WTC11 (cell line): ENCODE measurements at regions not wholly inside any gene's neighbourhood (a gene's known extent, or its start where the extent isn't known, plus 50 kb on each side); places are given as distances from the start of the nearest gene placed in this dataset.

Experiments used
- ATAC-seq: fragments of 200-7000 bp; cut with Tn5 transposase; 2 replicates; pipeline ENCODE4 v1.10.0; 2021; ENCODE audit warnings: mild to moderate bottlenecking, moderate library complexity
- CTCF ChIA-PET: fragments of 300-600 bp; sonication (Branson Sonifier 250); formaldehyde crosslinking; loops from one replicate; lab custom pipeline; 2021; ENCODE audit warnings: antibody characterized with exemption; lab: Charles Lee
- POLR2A ChIA-PET: fragments of 350-600 bp; sonication (Branson Sonifier 250); formaldehyde crosslinking; loops from one replicate; lab custom pipeline; 2021; ENCODE audit warnings: antibody characterized with exemption; lab: Charles Lee
- DNase-seq: peaks from one replicate; pipeline ENCODE4 v3.0.0; 2021; ENCODE audit warnings: low spot score
- H3K27ac Mint-ChIP-seq: 2 replicates; pipeline ENCODE4 v1.8.0; 2021; ENCODE audit warnings: mixed read lengths
- H3K27me3 Mint-ChIP-seq: 2 replicates; pipeline ENCODE4 v1.8.0; 2021; ENCODE audit warnings: low read depth, mild to moderate bottlenecking, moderate library complexity, mixed read lengths
- H3K36me3 Mint-ChIP-seq: 2 replicates; pipeline ENCODE4 v1.8.0; 2021; ENCODE audit warnings: mixed read lengths
- H3K4me1 Mint-ChIP-seq: 2 replicates; pipeline ENCODE4 v1.8.0; 2022; ENCODE audit warnings: mixed read lengths
- H3K4me3 Mint-ChIP-seq: 2 replicates; pipeline ENCODE4 v1.8.0; 2021; ENCODE audit warnings: mild to moderate bottlenecking, moderate library complexity, mixed read lengths
- H3K9me3 Mint-ChIP-seq: 2 replicates; pipeline ENCODE4 v1.8.0; 2021; ENCODE audit warnings: mixed read lengths
- ATF6 ChIP-seq: sonication (generic); formaldehyde crosslinking; IDR thresholded peaks from 2 replicates; pipeline ENCODE4 v1.8.1; 2023; ENCODE audit warnings: mild to moderate bottlenecking, missing genetic modification reagents
- CBFB ChIP-seq: sonication (generic); formaldehyde crosslinking; IDR thresholded peaks from 2 replicates; pipeline ENCODE4 v1.8.1; 2022; ENCODE audit warnings: mild to moderate bottlenecking, low read depth, missing genetic modification reagents
- E2F5 ChIP-seq: sonication (generic); formaldehyde crosslinking; IDR thresholded peaks from 2 replicates; pipeline ENCODE4 v1.8.1; 2022; ENCODE audit warnings: mild to moderate bottlenecking, moderate library complexity, missing genetic modification reagents
- FOXJ3 ChIP-seq: sonication (generic); formaldehyde crosslinking; IDR thresholded peaks from 2 replicates; pipeline ENCODE4 v1.9.0; 2021; ENCODE audit warnings: missing genetic modification reagents, mild to moderate bottlenecking, borderline replicate concordance
- FOXP4 ChIP-seq: sonication (generic); formaldehyde crosslinking; IDR thresholded peaks from 2 replicates; pipeline ENCODE4 v1.8.0; 2022; ENCODE audit warnings: mild to moderate bottlenecking, missing genetic modification reagents
- HMGXB4 ChIP-seq: sonication (generic); formaldehyde crosslinking; IDR thresholded peaks from 2 replicates; pipeline ENCODE4 v1.8.1; 2023; ENCODE audit warnings: mild to moderate bottlenecking, moderate library complexity, missing genetic modification reagents
- RORB ChIP-seq: fragments of 250-450 bp; sonication (Bioruptor Pico); IDR thresholded peaks from 2 replicates; pipeline ENCODE4 v1.9.0; 2021; ENCODE audit warnings: mild to moderate bottlenecking
- STAT6 ChIP-seq: sonication (generic); formaldehyde crosslinking; conservative IDR thresholded peaks from 2 replicates; pipeline ENCODE4 v1.8.1; 2023; ENCODE audit warnings: mild to moderate bottlenecking, low read depth, missing genetic modification reagents, moderate library complexity
- ZBTB43 ChIP-seq: sonication (generic); formaldehyde crosslinking; IDR thresholded peaks from 2 replicates; pipeline ENCODE4 v1.8.1; 2023; ENCODE audit warnings: mild to moderate bottlenecking, missing genetic modification reagents
- ZNF396 ChIP-seq: fragments of 250-450 bp; sonication (Bioruptor Pico); IDR thresholded peaks from 2 replicates; pipeline ENCODE4 v1.8.0; 2021; ENCODE audit warnings: mild to moderate bottlenecking, moderate library complexity, borderline replicate concordance

GRCh38 chr2:221649051-221649775 is 77.1 kb upstream of the EPHA4 start (continued):
- TF ChIP-seq FOXP4 (CRISPR knock-in tag) (no peak), FOXJ3 (CRISPR knock-in tag) (no peak)
- TF ChIP-seq, all 79 proteins: peak for 0

- H3K27ac Mint-ChIP-seq = no peak overlapping the region
- no peak for DNase-seq
- ATAC-seq = no peak
- peaks cover 31% of the 10 kb centered on the region for H3K9me3 Mint-ChIP-seq
- TF ChIP-seq RORB (no peak), HMGXB4 (no peak), E2F5 (no peak), ZNF396 (CRISPR knock-in tag) (no peak), ATF6 (CRISPR knock-in tag) (no peak), ZBTB43 (CRISPR knock-in tag) (no peak), STAT6 (no peak), CBFB (CRISPR knock-in tag) (no peak)
- no peak overlapping the region for H3K4me3 Mint-ChIP-seq
- H3K36me3 Mint-ChIP-seq = peaks cover 5% of the 10 kb centered on the region
- no peaks in the 10 kb centered on the region for H3K27me3 Mint-ChIP-seq
- POLR2A ChIA-PET = no interaction called here
- no peaks in the 10 kb centered on the region for H3K4me1 Mint-ChIP-seq
- CTCF ChIA-PET = no interaction called here
Observed at GRCh38 chr2:221642447-221642846, 70.3 kb upstream of the EPHA4 start.
